GM21390 (cell line): ENCODE measurements at regions not wholly inside any gene's neighbourhood (a gene's known extent, or its start where the extent isn't known, plus 50 kb on each side); places are given as distances from the start of the nearest gene placed in this dataset.
"Not testable (repeated sequence)": the region's sequence is repeated elsewhere in the genome, so short reads cannot be mapped to it uniquely, and the experiment has no call there.

Experiments used
- ATAC-seq: cut with Tn5 transposase; IDR thresholded peaks from one replicate; pipeline ENCODE4 v1.9.1; 2021; ENCODE audit not compliant: unreplicated experiment

DNA sequence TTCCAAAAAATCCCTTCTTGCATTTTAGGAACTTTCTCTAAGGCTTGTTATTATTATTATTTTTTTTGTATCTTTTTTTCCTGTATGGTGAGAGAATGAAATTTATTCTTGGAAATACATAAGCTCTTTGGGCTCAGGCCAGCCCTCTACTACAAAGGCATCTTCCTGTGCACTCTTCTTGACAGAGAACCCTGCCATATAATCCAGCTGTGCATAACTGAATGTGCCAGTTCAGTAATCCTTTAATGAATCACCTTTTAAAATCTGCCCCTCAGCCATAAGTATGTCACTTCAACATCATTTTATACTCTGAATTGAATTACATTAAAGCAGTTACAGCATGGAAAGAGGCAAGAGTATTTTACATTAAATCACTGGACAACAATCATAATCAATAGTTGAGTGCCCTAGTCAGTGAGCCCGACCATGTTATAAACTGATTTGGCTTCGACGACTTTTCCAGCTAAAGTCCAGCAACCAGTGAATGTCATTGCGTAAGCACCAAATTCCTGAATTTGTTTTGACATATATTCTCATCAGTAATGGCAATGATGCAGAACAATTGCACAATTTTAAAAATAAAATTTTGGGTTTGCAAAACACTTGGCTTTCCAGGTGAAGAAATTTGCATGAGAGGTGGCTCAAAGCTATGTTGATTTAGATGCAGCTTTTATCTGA is 59.2 kb upstream of the KCNK2 start:
- ATAC-seq = no peak

DNA sequence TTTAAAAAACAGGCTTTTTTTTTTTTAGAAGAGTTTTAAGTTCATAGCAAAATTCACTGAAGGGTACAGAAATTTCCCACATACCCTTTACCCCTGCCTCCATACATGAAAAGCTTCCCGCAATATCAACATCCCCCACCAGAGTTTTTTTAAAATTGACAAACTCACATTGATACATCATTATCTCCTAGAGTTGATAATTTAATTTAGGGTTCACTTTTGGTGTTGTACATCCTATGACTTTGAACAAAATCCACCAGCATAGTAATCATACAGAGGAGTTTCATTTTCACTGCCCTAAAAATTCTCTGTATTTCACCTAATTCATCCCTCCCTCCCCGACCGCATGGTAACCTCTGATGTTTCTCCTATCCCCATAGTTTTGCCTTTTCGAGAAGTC is 53.6 kb upstream of the KCNK2 start:
- no peak for ATAC-seq

DNA sequence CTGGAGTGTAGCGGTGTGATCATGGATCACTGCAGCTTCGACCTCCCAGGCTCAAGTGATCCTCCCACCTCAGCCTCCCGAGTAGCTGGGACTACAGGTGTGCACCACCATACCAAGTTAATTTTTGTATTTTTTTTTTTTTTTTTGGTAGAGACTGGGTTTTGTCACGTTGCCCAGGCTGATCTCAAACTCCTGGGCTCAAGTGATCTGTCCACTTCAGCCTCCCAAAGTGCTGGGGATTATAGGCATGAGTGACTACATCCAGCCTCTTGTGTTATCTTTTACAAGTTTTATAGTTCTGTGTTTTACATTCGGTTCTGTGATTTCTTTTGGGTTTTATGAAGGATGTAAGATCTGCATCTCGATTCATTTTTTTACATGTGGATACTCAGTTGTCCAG is 52.0 kb upstream of the KCNK2 start:
- not testable (repeated sequence) for ATAC-seq

DNA sequence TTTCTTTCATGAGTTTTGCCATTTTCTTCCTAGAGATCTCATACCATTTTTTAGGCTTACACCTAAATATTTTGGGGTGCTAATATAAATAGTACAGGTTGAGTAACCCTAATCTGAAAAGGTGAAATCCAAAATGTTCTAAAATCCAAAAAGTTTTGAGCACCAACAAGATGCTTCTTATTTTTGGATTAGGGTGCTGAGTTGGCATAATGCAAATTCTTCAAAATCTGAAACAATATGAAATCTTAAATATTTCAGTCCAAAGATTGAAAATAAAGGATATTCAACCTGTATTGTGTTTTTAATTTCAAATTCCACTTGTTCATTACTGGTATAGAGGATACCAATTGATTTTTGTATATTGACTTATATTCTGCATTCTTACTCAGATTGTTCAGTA is 51.1 kb upstream of the KCNK2 start:
- ATAC-seq = no peak
